ENCODE measurements at regions not wholly inside any gene's neighbourhood (a gene's known extent, or its start where the extent isn't known, plus 50 kb on each side); places are given as distances from the start of the nearest gene placed in this dataset.

DNA sequence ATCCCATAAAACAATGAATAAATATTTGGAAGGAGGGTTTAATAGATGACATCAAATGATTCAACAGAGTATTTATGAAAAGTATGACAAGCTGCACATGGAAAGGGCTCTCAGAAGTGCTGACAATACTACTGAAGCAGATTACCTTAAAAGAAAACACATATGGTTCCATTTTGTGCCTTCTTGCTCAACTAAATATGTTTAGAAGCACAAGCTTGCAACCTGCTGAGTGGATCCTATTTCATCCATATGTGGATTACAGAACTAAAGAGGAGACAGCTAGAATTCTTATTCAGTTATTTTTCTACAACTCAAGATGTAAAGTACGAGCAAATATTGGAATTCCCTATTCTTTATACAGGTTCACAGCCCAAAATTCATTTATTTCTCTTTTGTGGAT, 340.6 kb downstream of the TFEC start:
- no TSS peak for BruUV-seq (replicated peaks)
- no peak overlapping the region for H3K4me3 ChIP-seq
- H3K36me3 ChIP-seq (ENCODE audit: low read depth), result no peaks in the 10 kb centered on the region
- H3K9me3 ChIP-seq (ENCODE audit: insufficient read depth, low read depth), result no peaks in the 10 kb centered on the region
- H3K27me3 ChIP-seq (ENCODE audit: insufficient read depth, low read depth), result no peaks in the 10 kb centered on the region
- H3K4me1 ChIP-seq (replicated peaks; ENCODE audit: insufficient read depth), result no peaks in the 10 kb centered on the region
- H3F3A ChIP-seq (ENCODE audit: insufficient read depth, low read depth), result no peaks in the 10 kb centered on the region
- TF ChIP-seq CTCF (conservative IDR thresholded peaks at IDR 0.05) (no peak), EZH2 (IDR thresholded peaks at IDR 0.05; ENCODE audit: low read depth) (no peak)
- no peak overlapping the region for H2AFZ ChIP-seq
- no peak overlapping the region for H3K27ac ChIP-seq
- H3K9me2 ChIP-seq (ENCODE audit: insufficient read depth), result peaks cover 5% of the 10 kb centered on the region
- H4K20me1 ChIP-seq (ENCODE audit: insufficient read depth), result no peaks in the 10 kb centered on the region
- intact Hi-C loops (cut with micrococcal nuclease; ENCODE audit: unreplicated experiment), result loop anchor here (10.0 kb wide), 1 partner anchor 805 kb away; no protein-coding TSS in a partner anchor
- no peaks in the 10 kb centered on the region for H3K79me2 ChIP-seq (ENCODE audit: low read depth)
- H3K4me2 ChIP-seq, result no peak overlapping the region
- POLR2A ChIA-PET (ENCODE audit: unreplicated experiment), result no interaction called here
- CTCF ChIA-PET, result no interaction called here
- no peak for DNase-seq

GRCh38 chr7:115683093-115683492, 347.5 kb downstream of the TFEC start:
- H3K27ac ChIP-seq, result no peak overlapping the region
- POLR2A ChIA-PET (ENCODE audit: unreplicated experiment), result no interaction called here
- no peaks in the 10 kb centered on the region for H3F3A ChIP-seq (ENCODE audit: insufficient read depth, low read depth)
- H3K4me1 ChIP-seq (replicated peaks; ENCODE audit: insufficient read depth), result no peaks in the 10 kb centered on the region
- 0 out of 2 replicates have a peak, but pooled peaks cover 5% of the 10 kb centered on the region for H3K9me2 ChIP-seq (ENCODE audit: insufficient read depth)
- H3K4me3 ChIP-seq, result no peak overlapping the region
- no peaks in the 10 kb centered on the region for H3K36me3 ChIP-seq (ENCODE audit: low read depth)
- TF ChIP-seq EZH2 (IDR thresholded peaks at IDR 0.05; ENCODE audit: low read depth) (no peak), CTCF (conservative IDR thresholded peaks at IDR 0.05) (no peak)
- CTCF ChIA-PET, result no interaction called here
- no peaks in the 10 kb centered on the region for H3K79me2 ChIP-seq (ENCODE audit: low read depth)
- intact Hi-C loops (cut with micrococcal nuclease; ENCODE audit: unreplicated experiment), result loop anchor here (10.0 kb wide), 1 partner anchor 798 kb away; no protein-coding TSS in a partner anchor
- DNase-seq, result no peak
- H3K4me2 ChIP-seq, result no peak overlapping the region
- H3K27me3 ChIP-seq (ENCODE audit: insufficient read depth, low read depth), result no peaks in the 10 kb centered on the region
- H3K9me3 ChIP-seq (ENCODE audit: insufficient read depth, low read depth), result no peaks in the 10 kb centered on the region
- H4K20me1 ChIP-seq (ENCODE audit: insufficient read depth), result no peaks in the 10 kb centered on the region
- H2AFZ ChIP-seq, result no peak overlapping the region
- BruUV-seq (replicated peaks), result no TSS peak

- Histone ChIP-seq H3K27ac (no peak overlapping the region), H2AFZ (no peak overlapping the region), H3K4me1 (replicated peaks; ENCODE audit: insufficient read depth) (no peaks in the 10 kb centered on the region), H3K79me2 (ENCODE audit: low read depth) (no peaks in the 10 kb centered on the region), H3K27me3 (ENCODE audit: insufficient read depth, low read depth) (no peaks in the 10 kb centered on the region), H3F3A (ENCODE audit: insufficient read depth, low read depth) (no peaks in the 10 kb centered on the region), H3K9me2 (ENCODE audit: insufficient read depth) (0 out of 2 replicates have a peak, but pooled peaks cover 5% of the 10 kb centered on the region), H3K4me3 (no peak overlapping the region), H3K9me3 (ENCODE audit: insufficient read depth, low read depth) (no peaks in the 10 kb centered on the region), H4K20me1 (ENCODE audit: insufficient read depth) (no peaks in the 10 kb centered on the region), H3K4me2 (no peak overlapping the region), H3K36me3 (ENCODE audit: low read depth) (no peaks in the 10 kb centered on the region)
- DNase-seq, result no peak
- intact Hi-C loops (cut with micrococcal nuclease; ENCODE audit: unreplicated experiment), result loop anchor here (10.0 kb wide), 1 partner anchor 798 kb away; no protein-coding TSS in a partner anchor
- TF ChIP-seq CTCF (conservative IDR thresholded peaks at IDR 0.05) (no peak), EZH2 (IDR thresholded peaks at IDR 0.05; ENCODE audit: low read depth) (no peak)
- CTCF ChIA-PET, result no interaction called here
- POLR2A ChIA-PET (ENCODE audit: unreplicated experiment), result no interaction called here
- BruUV-seq (replicated peaks), result no TSS peak
Measured at GRCh38 chr7:115682507-115682906, 348.1 kb downstream of the TFEC start.

All from PC-9 (cell line).